Vagina (tissue), 2 donors: ENCODE measurements at regions not wholly inside any gene's neighbourhood (a gene's known extent, or its start where the extent isn't known, plus 50 kb on each side); places are given as distances from the start of the nearest gene placed in this dataset.

ENCODE experiments used
- POLR2A ChIP-seq, 2 donors: fragments of 450-650 bp; IDR thresholded peaks; one replicate each; pipeline ENCODE4 v1.6.1; 2017; ENCODE audit warnings: antibody characterized with exemption in 2 of 2, mild to moderate bottlenecking in 2 of 2, moderate library complexity in 2 of 2
- TF ChIP-seq, protein P1 (sequence below), 3 experiments: fragments of 450-650 bp in 2 of 3; fragments of 200-600 bp in 1 of 3; sonication (generic) in 1 of 3; IDR thresholded peaks; one replicate each; pipeline ENCODE4 v1.5.1; 2017 to 2019; ENCODE audit warnings: antibody characterized with exemption in 3 of 3, mild to moderate bottlenecking in 2 of 3, moderate library complexity in 2 of 3

DNA sequence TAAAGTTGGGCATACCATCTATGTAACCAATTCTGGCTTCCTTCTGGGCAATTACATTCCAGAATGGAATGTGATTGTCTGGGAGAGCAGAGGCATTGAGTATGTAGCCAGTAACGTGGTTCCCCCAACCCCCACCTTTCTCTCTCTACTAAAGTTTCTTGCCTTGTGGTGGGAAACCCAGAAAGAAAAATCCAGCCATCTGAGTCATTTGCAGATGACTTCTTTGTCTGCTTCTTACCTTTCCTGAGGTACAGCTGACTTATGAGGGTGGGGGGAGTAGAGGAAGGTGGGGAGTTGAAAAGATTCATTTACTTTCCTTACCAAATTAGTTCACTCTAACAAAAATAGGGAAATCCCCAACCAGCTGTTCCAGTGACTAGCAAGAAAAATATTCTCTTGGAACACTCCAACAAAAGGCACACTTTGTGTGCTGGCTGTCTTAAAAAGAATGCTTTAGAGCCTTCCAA, 112.1 kb upstream of the FRMD6 start:
- TF ChIP-seq, protein P1, sequence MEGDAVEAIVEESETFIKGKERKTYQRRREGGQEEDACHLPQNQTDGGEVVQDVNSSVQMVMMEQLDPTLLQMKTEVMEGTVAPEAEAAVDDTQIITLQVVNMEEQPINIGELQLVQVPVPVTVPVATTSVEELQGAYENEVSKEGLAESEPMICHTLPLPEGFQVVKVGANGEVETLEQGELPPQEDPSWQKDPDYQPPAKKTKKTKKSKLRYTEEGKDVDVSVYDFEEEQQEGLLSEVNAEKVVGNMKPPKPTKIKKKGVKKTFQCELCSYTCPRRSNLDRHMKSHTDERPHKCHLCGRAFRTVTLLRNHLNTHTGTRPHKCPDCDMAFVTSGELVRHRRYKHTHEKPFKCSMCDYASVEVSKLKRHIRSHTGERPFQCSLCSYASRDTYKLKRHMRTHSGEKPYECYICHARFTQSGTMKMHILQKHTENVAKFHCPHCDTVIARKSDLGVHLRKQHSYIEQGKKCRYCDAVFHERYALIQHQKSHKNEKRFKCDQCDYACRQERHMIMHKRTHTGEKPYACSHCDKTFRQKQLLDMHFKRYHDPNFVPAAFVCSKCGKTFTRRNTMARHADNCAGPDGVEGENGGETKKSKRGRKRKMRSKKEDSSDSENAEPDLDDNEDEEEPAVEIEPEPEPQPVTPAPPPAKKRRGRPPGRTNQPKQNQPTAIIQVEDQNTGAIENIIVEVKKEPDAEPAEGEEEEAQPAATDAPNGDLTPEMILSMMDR (IDR thresholded peaks at IDR 0.05): no peak
- no peak for TF ChIP-seq POLR2A (IDR thresholded peaks at IDR 0.05)
